DMS 273 (cell line): ENCODE measurements at regions not wholly inside any gene's neighbourhood (a gene's known extent, or its start where the extent isn't known, plus 50 kb on each side); places are given as distances from the start of the nearest gene placed in this dataset.

Experiments used
- DNase-seq: peaks from one replicate; lab custom pipeline; 2025; ENCODE audit not compliant: unreplicated experiment; lab: John Stamatoyannopoulos, UW

GRCh38 chrX:43560247-43560946 is 95.7 kb upstream of the MAOA start:
- no peak for DNase-seq

GRCh38 chrX:43562372-43562771 is 93.7 kb upstream of the MAOA start:
- DNase-seq: no peak

DNA sequence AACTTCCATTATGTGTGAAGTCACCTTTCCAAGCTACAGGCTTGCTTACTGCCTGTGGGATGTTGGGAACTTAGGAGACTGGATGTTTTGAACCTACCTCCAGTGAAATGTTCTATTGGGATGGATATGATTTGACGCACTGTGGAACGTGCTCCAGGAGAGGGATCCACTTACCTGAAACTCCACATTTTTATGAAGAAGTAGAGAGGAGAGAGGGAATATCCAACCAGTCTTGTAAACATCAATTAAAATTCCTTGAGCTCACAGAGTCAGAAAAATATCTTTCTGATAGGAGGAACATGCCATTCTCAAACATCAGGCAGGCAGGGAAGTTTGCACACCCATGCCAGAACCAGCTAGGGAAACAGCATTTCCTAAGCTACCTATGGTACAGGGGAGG is 91.1 kb upstream of the MAOA start:
- no peak for DNase-seq

GRCh38 chrX:43566170-43566569 is 89.9 kb upstream of the MAOA start:
- no peak for DNase-seq

DNA sequence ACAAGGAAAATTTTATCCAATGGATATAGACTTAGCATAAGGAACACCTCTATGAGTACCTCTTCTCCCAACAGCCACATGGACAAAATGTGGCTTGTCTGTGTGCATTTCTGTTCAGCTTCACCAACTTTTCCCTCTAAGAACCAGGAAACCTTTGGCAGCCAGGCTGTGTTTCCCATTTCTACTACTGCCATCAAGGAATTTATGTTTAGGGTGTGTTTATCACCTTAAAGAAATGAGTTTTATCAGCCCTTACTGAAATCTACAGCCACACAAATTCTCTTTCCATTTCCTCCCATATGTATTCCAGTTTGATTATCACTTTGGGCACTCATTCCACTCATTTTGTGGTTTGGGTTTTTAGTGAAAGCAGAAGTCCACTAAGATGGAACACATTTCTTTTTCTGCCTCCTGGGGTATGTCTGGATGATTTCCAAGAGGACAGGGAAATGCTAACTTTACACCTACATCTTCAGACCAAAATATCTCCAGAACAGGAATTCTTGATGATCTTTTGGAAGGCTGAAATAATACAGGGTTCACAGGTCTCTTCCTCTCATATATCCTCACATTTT is 82.6 kb upstream of the MAOA start:
- no peak for DNase-seq

DNA sequence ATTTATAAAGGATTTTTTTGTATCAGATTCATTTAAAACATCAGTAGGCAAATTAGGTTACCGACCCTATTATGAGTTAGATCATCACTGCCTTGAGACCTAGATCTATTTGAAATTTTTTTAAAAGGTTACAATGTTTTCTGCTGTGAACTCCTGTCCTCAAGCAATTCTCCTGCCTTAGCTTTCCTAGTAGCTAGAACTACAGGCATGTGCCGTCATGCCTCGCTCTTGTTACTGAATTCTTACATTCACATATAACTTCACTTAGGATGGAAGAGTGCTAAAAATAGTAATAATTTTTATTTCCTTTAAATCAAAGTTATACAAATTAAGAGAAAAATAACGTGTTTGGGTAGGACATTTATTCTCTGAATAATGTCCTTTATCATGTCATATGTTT is 75.5 kb upstream of the MAOA start:
- DNase-seq: no peak

GRCh38 chrX:43581167-43581566 is 74.9 kb upstream of the MAOA start:
- no peak for DNase-seq

DNA sequence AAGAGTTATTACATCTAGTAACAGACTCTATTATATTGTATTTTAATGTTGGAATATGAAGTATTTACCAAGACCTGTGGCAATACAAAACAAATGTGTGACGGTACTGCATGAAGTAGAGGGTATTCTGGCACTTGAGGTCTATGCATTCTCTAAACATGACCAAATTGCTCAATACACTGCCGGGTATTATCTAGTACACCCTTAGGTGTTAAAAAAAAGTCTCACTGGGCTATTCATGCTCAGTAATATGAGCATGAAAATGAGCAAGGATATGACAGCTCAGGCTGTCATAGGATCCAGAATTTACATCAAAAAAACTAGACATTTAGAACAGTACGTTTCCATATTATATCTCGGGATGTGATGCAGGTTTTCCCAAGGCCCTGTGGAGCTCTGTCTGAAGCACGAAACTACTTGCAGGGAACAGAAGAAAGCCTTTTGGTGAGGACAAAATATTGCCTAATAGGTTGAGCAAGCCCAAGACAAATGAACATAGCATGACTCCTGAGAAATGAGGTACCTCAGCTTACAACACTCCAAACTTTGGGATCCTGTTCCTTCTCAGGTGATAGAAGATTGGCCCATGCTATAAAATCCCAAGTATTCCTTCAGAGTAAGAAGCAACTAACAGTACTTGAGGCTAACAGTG is 74.1 kb upstream of the MAOA start:
- no peak for DNase-seq

DNA sequence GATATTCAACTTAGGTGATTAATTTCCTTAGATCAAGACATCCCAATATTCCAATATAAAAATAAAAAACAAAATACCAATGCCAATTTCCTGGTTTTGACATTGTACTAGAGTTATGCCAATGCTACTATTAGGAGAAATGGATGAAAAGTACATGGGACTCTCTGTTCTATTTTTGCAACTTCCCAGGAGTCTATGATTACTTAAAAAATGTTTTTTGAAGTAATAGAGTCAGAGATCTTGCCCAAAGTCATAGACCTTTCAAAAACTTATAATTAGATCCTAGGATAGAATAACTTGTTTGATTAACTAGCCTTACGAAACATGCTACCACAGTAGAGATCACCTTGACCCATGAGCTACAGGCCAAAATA is 73.6 kb upstream of the MAOA start:
- DNase-seq: no peak

DNA sequence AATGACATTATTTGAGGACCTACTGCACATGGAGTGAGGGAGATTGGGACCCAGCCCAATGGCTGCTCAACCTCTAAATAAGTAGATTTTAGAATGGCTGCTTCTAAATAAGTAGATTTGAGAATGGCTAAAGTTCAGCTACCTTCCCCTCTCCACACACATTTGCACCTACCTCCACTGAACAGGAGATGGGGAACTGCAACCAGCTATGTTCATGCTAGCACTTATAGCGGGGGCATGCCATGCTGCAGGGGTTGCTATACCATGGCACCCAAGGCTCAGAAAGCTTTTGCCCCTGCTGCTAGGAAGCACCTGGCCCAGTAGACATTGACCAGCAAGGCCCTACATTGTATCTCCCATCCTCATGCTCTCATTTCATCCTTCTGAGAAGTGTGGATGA is 70.2 kb upstream of the MAOA start:
- no peak for DNase-seq

- no peak for DNase-seq
Observed at GRCh38 chrX:43586830-43587229, 69.3 kb upstream of the MAOA start.

- no peak for DNase-seq
Observed at GRCh38 chrX:43589735-43590134, 66.4 kb upstream of the MAOA start.

GRCh38 chrX:43590150-43590549 is 65.9 kb upstream of the MAOA start:
- DNase-seq: no peak

- no peak for DNase-seq
Observed at GRCh38 chrX:43592597-43592996, 63.5 kb upstream of the MAOA start.

GRCh38 chrX:43595931-43596330 is 60.2 kb upstream of the MAOA start:
- DNase-seq: no peak

DNA sequence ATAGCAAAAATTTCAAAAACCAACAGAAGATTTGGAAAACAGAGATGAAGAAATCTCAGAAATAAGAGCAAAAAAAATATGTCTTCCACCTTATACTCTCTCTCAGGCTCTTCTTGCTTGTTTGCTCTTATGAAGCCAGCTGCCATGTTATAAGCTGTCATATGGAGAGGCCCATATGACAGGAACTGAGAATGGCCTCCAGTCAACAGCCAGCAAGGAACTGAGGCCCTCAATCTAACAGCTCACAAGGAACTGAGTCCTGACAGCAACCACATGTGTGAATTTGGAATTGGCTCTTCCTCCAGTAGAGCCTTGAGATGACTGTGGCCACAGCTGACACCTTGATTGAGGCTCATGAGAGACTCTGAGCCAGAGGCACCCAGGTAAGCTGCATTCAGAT is 51.3 kb upstream of the MAOA start:
- DNase-seq: no peak

DNA sequence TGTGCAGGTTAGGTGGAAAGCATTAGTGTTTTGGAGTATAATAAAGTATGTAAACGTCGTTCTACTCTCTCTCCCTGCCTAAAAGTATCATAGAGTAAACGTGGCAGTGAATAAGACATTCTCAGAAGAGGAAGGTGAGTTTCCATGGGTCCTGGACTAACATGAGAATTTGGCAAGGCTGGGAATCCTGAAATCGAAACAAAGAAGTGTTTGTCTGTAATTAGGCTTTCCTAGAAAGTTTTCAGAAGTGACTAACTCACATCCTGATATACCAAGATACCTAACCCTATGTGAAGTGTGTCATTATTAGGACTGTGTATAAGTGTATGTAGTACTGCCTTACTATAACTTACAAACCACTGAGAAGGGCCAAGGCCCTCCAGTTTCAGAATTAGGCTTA is 50.7 kb upstream of the MAOA start:
- DNase-seq: no peak
